GM18519 (cell line): ENCODE measurements at regions not wholly inside any gene's neighbourhood (a gene's known extent, or its start where the extent isn't known, plus 50 kb on each side); places are given as distances from the start of the nearest gene placed in this dataset.

Experiments used
- ATAC-seq: cut with Tn5 transposase; IDR thresholded peaks from one replicate; pipeline ENCODE4 v1.9.1; 2021; ENCODE audit warnings: mild to moderate bottlenecking, moderate library complexity; ENCODE audit not compliant: unreplicated experiment, low FRiP score

GRCh38 chr9:115169003-115169402 is 51.0 kb upstream of the TNC start:
- ATAC-seq = no peak

- ATAC-seq = no peak
Observed at GRCh38 chr9:115170358-115171073, 52.6 kb upstream of the TNC start.

GRCh38 chr9:115171921-115172388 is 54.0 kb upstream of the TNC start:
- no peak for ATAC-seq

GRCh38 chr9:115182264-115182663 is 64.3 kb upstream of the TNC start:
- ATAC-seq = no peak

- no peak for ATAC-seq
Observed at GRCh38 chr9:115183436-115183835, 65.5 kb upstream of the TNC start.

GRCh38 chr9:115189686-115190085 is 71.7 kb upstream of the TNC start:
- no peak for ATAC-seq

GRCh38 chr9:115191667-115192066 is 73.7 kb upstream of the TNC start:
- ATAC-seq = no peak

GRCh38 chr9:115192280-115192679 is 74.3 kb upstream of the TNC start:
- ATAC-seq = no peak

- peak; percentile 73 for ATAC-seq
Observed at GRCh38 chr9:115192835-115193525, 75.0 kb upstream of the TNC start.

GRCh38 chr9:115193777-115194176 is 75.8 kb upstream of the TNC start:
- no peak for ATAC-seq

- ATAC-seq = no peak
Observed at GRCh38 chr9:115194216-115194615, 76.3 kb upstream of the TNC start.

- ATAC-seq = no peak
Observed at GRCh38 chr9:115195912-115196311, 78.0 kb upstream of the TNC start.

GRCh38 chr9:115196919-115197318 is 79.0 kb upstream of the TNC start:
- ATAC-seq = no peak

- ATAC-seq = no peak
Observed at GRCh38 chr9:115198001-115198400, 80.0 kb upstream of the TNC start.

GRCh38 chr9:115200711-115201505 is 83.0 kb upstream of the TNC start:
- ATAC-seq = no peak

GRCh38 chr9:115202181-115202580 is 84.2 kb upstream of the TNC start:
- no peak for ATAC-seq

GRCh38 chr9:115202960-115203751 is 85.2 kb upstream of the TNC start:
- ATAC-seq = no peak

- peak; percentile 57 for ATAC-seq
Observed at GRCh38 chr9:115204904-115205453, 87.0 kb upstream of the TNC start.

GRCh38 chr9:115207003-115207836 is 89.3 kb upstream of the TNC start:
- peak; percentile 26 for ATAC-seq
